HG03060 (cell line): ENCODE measurements at regions not wholly inside any gene's neighbourhood (a gene's known extent, or its start where the extent isn't known, plus 50 kb on each side); places are given as distances from the start of the nearest gene placed in this dataset.
"Not testable (repeated sequence)": the region's sequence is repeated elsewhere in the genome, so short reads cannot be mapped to it uniquely, and the experiment has no call there.

Experiments
- ATAC-seq: cut with Tn5 transposase; IDR thresholded peaks from one replicate; pipeline ENCODE4 v1.9.1; 2021; ENCODE audit warnings: low read depth, moderate number of reproducible peaks; ENCODE audit not compliant: unreplicated experiment

DNA sequence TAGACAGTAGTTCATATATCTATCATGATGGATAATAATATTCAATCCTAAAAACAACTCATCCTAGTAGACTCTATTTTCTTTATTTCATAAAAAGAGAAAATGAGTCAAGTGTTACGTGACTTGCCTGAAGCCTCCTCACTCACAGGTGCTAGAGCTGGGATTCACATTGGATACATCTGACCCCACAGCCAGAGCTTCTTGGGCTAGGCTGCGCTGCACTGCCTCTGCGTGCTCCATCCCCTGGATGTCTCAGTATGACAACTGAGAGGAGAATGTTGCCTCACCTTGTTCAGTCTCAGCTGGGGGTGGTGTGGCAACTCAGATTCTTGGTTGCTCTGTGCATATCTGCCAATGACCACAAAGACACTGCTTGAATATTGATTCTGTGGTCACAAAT, 286.6 kb downstream of the LIG4 start:
- no peak for ATAC-seq

DNA sequence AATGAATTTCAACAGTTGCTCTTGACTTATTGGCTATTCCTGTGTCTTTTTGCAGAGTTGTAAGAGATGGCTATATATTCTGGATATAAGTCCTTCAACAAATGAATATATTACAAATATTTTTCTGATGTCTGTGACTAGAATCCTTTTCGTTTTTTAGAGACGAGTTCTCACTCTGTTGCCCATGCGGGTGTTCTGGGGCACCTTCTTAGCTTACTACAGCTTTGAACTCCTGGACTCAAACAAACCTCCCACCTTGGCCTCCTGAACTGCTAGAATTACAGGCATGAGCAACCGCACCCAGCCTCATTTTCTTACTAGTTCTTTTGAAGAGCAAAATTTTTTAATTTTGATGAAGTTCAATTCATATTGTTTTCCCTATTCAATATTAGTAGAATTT, 287.8 kb downstream of the LIG4 start:
- no peak for ATAC-seq

DNA sequence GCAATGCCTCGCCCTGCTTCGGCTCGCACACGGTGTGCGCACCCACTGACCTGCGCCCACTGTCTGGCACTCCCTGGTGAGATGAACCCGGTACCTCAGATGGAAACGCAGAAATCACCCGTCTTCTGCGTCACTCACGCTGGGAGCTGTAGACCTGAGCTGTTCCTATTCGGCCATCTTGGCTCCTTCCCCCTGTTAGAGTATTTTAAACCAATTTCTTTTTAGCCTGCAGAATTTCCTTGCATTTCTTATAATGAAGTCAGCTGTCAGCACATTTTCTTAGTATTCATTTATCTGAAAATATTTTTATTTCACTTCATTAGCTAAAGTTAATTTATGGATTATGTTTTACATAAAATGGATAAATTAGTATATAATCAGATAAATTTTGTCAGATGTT, 288.8 kb downstream of the LIG4 start:
- ATAC-seq = not testable (repeated sequence)

DNA sequence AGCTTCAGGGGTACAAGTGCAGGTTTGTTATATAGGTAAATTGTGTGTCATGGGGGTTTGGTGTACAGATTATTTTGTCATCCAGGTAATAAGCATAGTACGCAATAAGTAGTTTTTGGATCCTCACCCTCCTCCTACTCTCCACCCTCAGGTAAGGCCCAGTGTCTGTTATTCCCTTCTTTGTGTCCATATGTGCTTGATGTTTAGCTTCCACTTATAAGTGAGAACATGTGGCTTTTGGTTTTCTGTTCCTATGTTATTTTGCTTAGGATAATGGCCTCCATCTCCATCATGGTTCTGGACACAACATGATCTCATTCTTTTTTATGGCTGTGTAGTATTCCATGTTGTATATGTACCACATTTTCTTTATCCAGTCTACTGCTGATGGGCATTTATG, 298.4 kb downstream of the LIG4 start:
- ATAC-seq = not testable (repeated sequence)

DNA sequence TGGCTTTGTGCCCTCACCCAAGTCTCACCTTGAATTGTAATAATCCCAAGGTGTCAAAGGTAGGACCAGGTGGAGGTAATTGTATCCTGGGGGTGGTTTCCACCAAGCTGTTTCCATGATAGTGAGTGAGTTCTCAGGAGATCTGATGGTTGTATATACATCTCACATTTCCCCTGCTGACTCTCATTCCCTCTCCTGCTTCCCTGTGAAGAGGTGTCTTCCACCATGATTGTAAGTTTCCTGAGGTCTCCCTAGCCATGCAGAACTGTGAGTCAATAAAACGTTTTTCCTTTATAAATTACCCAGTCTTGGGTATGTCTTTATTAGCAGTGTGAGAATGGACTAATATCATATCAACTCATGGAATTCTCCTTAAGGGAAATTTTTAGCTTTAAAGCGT, 302.6 kb downstream of the LIG4 start:
- no peak for ATAC-seq

DNA sequence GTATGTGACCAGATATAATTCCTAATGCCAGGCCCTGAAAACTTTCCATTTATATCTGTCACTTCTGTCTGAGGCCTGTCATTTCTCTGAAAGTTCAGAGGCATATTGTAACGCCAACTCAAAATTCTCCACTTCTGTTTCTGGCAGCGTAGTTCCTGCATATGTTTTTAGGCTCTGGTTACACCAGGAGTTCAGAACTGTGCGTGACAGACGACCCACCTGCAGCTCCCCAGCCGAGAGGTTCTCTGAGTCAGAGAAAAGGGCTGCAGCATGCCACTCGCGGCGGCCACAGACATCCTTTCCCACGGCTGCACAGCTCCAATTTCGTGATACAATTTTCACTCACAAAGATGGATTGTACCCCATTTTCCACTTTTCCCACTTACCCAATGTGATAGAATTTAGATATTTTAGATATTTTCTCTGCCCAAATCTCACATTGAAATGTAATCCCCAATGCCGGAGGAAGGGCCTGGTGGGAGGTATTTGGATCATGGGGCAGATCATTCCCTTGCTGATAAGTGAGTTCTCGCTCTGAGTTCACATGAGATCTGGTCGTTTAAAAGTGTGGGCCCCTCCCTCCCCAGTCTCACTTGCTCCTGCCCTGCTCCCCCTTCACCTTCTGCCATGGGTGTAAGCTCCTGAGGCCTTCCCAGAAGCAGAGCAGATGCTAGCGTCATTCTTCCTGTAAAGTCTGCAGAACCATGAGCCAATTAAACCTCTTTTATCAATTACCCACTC, 308.1 kb downstream of the LIG4 start:
- no peak for ATAC-seq

DNA sequence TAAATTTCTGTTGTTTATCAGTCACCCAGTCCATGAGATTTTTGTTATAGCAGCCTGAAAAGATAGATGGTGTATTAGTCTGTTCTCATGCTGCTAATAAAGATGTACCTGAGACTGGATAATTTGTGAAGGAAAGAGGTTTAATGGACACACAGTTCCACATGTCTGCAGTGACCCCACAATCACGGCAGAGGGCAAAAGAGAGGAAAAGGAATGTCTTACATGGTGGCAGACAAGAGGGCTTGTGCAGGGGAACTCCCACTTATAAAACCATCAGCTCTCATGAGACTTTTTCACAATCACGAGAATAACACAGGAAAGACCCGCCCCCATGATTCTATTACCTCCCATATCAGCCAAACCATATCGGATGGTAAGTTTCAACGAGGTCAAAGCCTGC, 309.2 kb downstream of the LIG4 start:
- ATAC-seq = no peak

DNA sequence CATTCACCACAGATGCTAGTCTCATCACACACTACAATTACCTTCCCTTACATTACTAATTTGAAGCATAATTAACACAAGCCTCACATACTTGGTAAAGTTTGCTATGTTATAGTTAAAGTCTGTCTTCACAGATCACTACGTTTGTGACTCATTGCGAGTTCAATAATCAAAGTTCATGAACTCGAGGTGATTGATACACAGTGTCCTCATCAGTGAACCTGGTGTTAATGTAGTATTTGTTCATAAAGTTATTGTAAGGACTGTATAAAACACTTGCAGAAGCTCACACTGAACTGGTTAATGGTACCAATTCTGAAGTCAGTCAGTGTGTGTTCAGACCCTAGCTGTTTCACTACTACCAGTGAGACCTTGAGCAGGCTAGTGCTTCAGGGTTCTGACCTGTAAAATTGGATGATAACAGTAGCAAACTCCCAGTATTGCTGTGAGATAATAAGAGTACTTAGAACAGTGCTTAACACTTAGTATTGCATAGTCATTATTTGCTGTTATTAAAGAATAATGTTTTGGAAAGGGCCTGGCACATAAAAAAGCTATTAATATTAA, 313.3 kb downstream of the LIG4 start:
- ATAC-seq = no peak

DNA sequence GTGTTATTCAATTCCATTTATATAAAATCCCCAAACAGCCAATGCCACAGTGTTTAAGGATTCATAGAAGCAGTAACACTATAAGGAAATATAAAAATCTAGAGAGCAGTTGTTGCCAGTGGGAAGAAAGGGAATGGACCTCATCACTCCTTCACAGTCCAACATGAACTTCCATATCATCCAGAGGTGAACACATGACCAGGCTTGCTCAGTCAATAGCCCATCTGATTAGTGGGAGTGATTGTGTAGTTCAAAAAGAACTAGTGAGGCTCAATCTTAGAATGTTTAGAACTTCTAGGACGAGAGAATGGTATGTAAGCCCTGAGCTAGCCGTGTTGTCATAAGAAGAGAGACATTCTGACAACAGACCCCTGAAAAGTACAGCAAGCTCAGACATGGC, 314.1 kb downstream of the LIG4 start:
- ATAC-seq = no peak

DNA sequence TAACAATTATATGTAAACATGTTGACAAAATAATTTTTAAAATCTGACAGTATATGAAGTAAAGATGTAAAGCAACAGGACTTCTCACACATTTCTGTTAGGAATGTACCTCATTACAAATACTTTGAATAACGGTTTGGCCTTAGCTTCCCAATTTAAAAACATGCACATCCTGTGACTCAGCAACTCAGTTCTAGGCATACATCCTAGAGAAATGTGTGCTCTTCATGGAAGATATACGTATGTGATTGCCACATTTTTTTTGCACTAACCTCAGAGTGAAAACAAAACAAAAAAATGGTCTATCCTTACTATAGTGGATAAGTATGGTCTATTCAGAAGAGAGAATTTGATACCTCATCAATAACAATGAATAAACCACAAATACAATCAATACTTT, 314.6 kb downstream of the LIG4 start:
- no peak for ATAC-seq

DNA sequence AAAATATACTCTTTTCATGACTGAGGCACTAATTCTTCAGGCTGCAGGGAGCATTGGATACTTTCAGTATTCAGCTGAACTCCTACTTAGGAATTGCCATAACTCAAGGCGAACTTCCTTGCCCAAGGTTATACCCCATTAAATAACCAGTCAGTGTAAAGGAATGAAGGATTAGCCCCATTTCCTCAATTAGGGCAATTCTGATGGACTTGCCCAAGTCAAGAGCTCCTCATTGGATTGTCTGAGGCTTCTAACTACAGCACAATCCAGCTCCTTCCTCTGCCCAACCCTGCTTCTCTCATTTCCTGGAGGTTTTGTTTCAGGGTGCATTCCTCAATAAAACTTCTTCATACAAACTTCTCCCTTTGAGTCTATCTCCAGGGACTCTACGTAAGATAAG, 329.2 kb downstream of the LIG4 start:
- ATAC-seq = no peak

DNA sequence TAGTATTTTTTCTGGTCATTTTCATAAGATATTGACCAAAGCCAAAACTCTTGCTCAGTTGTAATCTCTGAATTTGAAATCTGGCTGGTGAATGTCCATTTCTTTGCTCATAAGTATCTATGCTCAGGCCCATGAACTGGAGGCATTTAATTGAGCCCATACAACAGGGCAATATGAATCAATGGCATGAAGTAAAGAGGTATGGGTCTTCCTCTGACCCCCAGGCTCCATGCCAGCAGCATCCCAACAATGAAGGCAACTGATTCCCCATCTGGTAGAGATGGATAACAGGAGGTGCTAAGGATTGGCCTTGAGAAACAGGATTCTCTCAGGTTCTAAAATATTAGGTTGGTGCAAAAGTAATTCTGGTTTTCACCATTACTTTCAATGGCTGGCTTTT, 330.8 kb downstream of the LIG4 start:
- ATAC-seq = no peak

DNA sequence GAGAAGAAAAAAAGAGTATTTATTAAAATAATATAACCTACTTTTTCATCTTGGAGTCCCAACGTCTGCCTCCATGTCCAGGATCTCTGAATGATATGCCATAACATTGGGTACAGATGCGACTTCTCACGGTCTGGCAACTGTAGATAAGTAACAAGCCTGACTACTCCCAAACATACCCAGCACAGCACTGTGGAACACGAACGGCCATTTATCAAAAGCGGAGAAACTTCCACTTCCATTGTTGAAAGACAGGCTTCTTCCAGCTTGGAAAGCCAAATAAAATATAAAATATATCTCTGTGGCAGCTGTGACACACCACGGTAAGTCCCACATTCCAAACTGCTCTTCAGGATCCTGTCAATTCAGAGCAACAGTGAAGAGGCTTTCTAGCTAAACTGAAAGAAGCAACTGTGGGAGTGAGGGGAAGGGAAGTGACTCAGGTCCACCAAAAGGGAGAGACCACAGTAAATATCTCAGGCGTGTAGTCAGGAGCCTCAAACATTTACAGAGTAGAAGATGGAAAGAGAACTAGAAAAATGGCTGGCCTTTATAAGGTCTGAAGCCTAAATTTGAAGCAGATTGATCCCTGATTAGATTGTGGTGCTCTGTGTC, 331.7 kb downstream of the LIG4 start:
- no peak for ATAC-seq

DNA sequence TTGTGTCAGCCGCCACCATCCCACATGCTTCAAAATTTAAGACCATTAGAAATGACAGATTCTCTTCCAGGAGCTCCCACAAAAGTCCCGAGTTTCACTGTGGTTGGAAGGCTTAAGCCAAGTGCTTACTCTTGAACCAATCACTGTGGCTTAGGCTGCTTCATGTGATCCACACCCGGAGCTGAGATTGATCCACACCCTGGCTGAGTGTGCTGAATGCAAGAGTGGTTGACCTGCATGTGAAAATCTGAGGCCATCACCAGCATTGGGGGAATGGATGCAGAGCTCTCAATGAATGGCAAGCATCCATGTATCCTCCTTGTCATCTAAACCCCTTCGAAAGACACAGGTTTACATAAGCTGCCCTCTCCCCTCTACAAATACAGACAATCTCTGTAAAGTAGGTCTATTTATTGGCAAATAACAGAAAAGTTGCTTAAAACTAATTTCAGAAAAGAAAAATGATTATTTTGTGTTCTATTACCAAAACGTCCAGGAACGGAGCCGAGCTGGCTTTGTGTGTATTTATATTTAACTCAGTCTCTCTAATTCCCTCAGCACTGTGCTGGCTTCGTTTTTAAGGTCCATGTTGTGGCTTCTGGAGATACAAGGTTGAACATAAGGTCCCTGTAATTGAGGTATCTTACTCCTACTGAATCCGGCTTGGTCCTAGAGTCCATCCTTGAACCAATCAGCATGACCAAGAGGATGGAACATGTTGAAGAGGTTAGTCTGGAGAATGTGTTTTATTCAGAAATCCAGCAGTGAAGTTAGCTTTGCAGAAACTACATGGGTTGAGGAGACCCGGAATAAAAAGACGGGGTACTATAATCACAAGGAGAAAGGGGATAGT, 332.4 kb downstream of the LIG4 start:
- ATAC-seq = no peak

DNA sequence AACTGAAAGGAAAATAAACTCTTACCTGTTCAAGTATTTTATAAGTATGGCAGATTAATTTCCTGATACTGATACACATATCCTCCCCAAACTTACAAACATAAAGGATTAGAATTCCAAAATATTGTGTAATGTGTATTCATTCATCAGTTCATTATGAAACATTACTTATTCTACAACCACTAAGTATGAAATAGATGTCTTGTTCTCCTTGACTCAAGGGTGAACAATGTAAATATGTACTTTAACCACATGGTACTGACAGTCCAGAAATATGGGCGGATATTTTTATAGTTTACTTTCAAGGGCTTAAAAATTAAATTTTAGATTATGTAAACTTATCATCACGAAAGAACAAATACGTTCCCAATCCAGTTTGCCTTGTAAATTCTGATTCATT, 334.0 kb downstream of the LIG4 start:
- ATAC-seq = no peak

DNA sequence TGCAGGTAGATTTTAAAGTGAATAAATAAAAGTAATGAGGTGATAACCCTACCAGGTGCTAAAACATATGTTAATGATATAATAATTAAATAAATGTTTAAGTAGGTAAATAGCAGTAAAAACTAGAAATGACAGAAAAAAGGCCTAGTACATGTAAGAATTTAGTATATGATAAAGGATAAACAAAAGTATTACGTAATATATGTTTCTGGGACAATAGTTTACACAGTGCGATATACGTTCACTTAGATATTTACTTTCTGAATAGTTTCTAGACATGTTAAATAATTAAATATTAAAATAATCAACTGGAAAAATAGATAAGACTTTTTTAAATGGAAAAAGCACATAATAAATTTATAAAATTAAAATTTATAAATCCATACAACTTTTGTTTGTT, 340.9 kb downstream of the LIG4 start:
- ATAC-seq = no peak

DNA sequence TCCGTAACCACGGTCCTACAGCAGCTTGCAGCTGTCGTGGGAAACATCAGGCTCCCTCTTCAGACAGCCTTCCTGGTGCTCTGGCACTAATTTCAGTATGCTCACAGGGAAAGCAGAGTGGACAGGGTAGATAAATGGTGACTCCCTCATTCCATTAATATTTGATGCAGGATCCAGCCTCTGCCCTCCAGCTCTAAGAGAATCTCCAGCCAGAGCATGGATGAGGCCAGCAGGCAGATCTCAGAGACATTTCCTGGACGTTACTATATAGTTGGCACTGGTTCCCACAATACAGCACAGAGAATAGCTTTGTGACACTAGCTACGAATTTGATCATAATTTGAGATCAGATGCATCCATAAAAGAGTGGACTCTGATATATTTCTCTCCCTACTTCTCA, 341.4 kb downstream of the LIG4 start:
- ATAC-seq = no peak

DNA sequence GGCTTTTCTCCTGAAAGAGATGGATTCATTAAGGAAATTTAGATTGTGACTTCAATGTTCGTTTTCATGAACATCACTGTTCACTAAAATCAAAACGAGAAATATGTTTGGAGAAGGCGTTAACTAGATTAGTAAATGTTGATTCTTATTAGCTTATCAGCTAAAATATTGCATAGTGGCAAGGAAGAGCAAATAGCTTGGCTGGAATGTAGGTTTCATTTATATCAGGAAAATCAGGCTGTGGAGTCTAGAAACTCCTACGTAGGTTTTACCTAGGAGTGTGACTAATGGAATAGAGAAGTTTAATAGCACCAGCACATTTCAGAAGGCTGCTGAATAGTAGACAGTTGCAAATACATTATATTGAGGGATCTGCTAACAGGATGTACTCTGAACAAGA, 344.9 kb downstream of the LIG4 start:
- ATAC-seq = no peak

DNA sequence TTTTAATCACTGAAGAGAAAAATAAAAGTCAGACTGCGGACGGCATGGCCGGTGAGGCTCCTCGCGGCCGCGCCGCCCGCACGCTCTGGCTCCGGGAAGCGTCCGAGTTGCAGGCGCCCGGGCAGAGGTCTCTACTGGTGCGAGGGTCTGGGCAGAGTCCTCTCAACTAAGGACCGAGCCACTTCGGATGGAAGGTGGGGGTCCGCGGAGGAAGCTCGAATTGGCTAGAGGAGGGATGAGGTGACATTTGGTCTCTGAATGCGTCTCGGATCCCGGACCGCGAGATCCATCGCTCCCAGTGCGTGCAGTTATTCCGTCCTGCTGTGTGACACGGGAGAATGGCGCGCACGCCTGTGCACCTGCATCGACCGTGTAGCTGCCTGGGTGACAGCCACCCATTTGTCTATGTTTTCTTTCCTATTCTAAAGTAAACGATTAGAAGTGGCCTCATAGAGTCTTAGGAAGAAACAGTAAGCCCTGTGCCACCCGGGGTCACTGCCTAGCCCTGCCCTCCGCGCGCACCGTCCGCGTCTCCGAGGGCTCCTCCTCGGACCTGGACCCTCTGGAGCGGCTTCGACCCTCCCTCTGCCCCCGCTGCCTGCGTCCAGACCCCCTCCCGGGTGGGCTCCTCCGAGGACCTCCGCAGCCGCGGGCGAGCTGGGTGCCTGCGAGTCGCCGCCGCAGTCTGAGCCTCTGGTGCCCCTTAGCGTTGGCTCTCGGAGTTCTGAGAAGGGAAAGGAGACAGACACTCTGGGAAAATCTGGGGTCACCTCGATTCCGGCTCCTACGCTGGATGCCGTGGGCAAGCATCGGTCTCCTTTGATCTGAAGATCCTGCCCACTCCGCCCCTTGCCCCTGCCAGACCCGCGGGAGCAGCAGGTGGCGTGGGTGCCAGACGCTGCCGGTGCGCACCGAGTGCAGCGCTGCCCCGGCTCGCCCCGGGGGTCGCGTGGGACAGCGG, 347.4 kb downstream of the LIG4 start:
- no peak for ATAC-seq

DNA sequence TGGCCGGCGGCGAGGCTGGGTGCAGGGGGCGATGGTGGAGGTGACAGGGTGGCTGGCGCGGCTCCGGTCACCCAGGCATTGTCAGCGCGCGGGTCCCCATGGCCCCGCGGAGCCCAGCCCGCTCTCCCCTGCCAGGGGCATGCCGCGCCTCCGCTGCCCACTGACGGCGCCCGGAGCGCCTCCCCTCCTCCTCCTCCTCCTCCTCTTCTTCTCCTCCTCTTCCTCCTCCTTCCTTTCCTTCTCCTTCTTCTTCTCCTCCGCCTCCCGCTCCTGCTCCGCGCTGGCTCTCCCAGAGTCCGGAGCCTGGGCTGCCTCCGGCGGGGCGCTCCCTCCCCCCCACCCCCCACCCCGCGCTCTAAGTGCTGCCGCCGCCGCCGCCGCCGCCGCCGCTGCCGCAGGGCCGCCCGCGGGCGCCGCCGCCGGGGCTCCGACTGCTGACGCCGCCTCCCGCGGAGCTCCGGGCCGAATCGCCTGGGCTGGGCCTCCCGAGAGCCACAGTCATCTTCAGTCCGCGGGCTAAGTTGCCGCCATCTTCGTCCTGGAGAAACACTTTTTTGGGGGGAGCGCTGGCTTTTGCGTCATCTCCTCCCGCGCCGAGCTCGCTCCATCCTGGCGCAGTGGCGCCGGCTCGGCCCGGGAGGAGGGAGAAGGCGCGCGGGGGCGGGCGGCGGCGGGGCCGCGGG, 348.3 kb downstream of the LIG4 start:
- no peak for ATAC-seq
